ENCODE measurements at regions not wholly inside any gene's neighbourhood (a gene's known extent, or its start where the extent isn't known, plus 50 kb on each side); places are given as distances from the start of the nearest gene placed in this dataset.

GRCh38 chr20:20941468-20941889 lies 164.7 kb downstream of the LINC00237 start:
- Histone ChIP-seq H3K4me1 (ENCODE audit: low read length) (no peaks in the 10 kb centered on the region), H3K27me3 (ENCODE audit: low read depth, low read length) (peaks cover 15% of the 10 kb centered on the region), H3K4me2 (ENCODE audit: low read length) (no peak overlapping the region), H3K9ac (ENCODE audit: low read length) (no peak overlapping the region), H3K79me2 (ENCODE audit: low read length) (no peaks in the 10 kb centered on the region), H3K9me3 (ENCODE audit: insufficient read depth, low read length) (no peaks in the 10 kb centered on the region), H3K27ac (ENCODE audit: low read length) (no peak overlapping the region), H3K36me3 (replicated peaks; ENCODE audit: low read depth, low read length) (no peaks in the 10 kb centered on the region), H4K20me1 (ENCODE audit: insufficient read depth, low read length) (no peaks in the 10 kb centered on the region), H3K4me3 (ENCODE audit: low read length) (no peak overlapping the region), H2AFZ (ENCODE audit: low read depth, low read length) (no peak overlapping the region)
- TF ChIP-seq CTCF (IDR thresholded peaks at IDR 0.05; ENCODE audit: low read depth, low read length): no peak
- no peak for TF ChIP-seq EZH2phosphoT487 (IDR thresholded peaks at IDR 0.05; ENCODE audit: low read depth)

- no peaks in the 10 kb centered on the region for H4K20me1 ChIP-seq (ENCODE audit: insufficient read depth, low read length)
- no peaks in the 10 kb centered on the region for H3K4me1 ChIP-seq (ENCODE audit: low read length)
- H3K79me2 ChIP-seq (ENCODE audit: low read length): no peaks in the 10 kb centered on the region
- H3K4me2 ChIP-seq (ENCODE audit: low read length): no peak overlapping the region
- peaks cover 23% of the 10 kb centered on the region; the same call in 1 of the 2 replicates for H3K27me3 ChIP-seq (ENCODE audit: low read depth, low read length)
- no peak overlapping the region for H3K9ac ChIP-seq (ENCODE audit: low read length)
- TF ChIP-seq CTCF (IDR thresholded peaks at IDR 0.05; ENCODE audit: low read depth, low read length) (no peak), EZH2phosphoT487 (IDR thresholded peaks at IDR 0.05; ENCODE audit: low read depth) (no peak)
- H3K36me3 ChIP-seq (replicated peaks; ENCODE audit: low read depth, low read length): no peaks in the 10 kb centered on the region
- no peak overlapping the region for H3K4me3 ChIP-seq (ENCODE audit: low read length)
- H2AFZ ChIP-seq (ENCODE audit: low read depth, low read length): no peak overlapping the region
- no peaks in the 10 kb centered on the region for H3K9me3 ChIP-seq (ENCODE audit: insufficient read depth, low read length)
- H3K27ac ChIP-seq (ENCODE audit: low read length): no peak overlapping the region
Observed at GRCh38 chr20:20939006-20939405, 167.2 kb downstream of the LINC00237 start.

- Histone ChIP-seq H3K9me3 (ENCODE audit: insufficient read depth, low read length) (no peaks in the 10 kb centered on the region), H3K79me2 (ENCODE audit: low read length) (no peaks in the 10 kb centered on the region), H3K4me2 (ENCODE audit: low read length) (no peak overlapping the region), H3K4me3 (ENCODE audit: low read length) (no peak overlapping the region), H3K4me1 (ENCODE audit: low read length) (no peaks in the 10 kb centered on the region), H2AFZ (ENCODE audit: low read depth, low read length) (no peak overlapping the region), H4K20me1 (ENCODE audit: insufficient read depth, low read length) (no peaks in the 10 kb centered on the region), H3K27me3 (ENCODE audit: low read depth, low read length) (peaks cover 25% of the 10 kb centered on the region; the same call in 1 of the 2 replicates), H3K9ac (ENCODE audit: low read length) (no peak overlapping the region), H3K27ac (ENCODE audit: low read length) (no peak overlapping the region), H3K36me3 (replicated peaks; ENCODE audit: low read depth, low read length) (no peaks in the 10 kb centered on the region)
- TF ChIP-seq CTCF (IDR thresholded peaks at IDR 0.05; ENCODE audit: low read depth, low read length) (no peak), EZH2phosphoT487 (IDR thresholded peaks at IDR 0.05; ENCODE audit: low read depth) (no peak)
Observed at GRCh38 chr20:20938599-20938998, 167.6 kb downstream of the LINC00237 start.

GRCh38 chr20:20938131-20938530 lies 168.0 kb downstream of the LINC00237 start:
- H3K9ac ChIP-seq (ENCODE audit: low read length): no peak overlapping the region
- no peaks in the 10 kb centered on the region for H3K36me3 ChIP-seq (replicated peaks; ENCODE audit: low read depth, low read length)
- H3K4me2 ChIP-seq (ENCODE audit: low read length): no peak overlapping the region
- no peaks in the 10 kb centered on the region for H3K79me2 ChIP-seq (ENCODE audit: low read length)
- H3K9me3 ChIP-seq (ENCODE audit: insufficient read depth, low read length): no peaks in the 10 kb centered on the region
- H4K20me1 ChIP-seq (ENCODE audit: insufficient read depth, low read length): no peaks in the 10 kb centered on the region
- TF ChIP-seq CTCF (IDR thresholded peaks at IDR 0.05; ENCODE audit: low read depth, low read length) (no peak), EZH2phosphoT487 (IDR thresholded peaks at IDR 0.05; ENCODE audit: low read depth) (no peak)
- H3K27ac ChIP-seq (ENCODE audit: low read length): no peak overlapping the region
- H3K27me3 ChIP-seq (ENCODE audit: low read depth, low read length): peaks cover 22% of the 10 kb centered on the region; the same call in 1 of the 2 replicates
- H2AFZ ChIP-seq (ENCODE audit: low read depth, low read length): no peak overlapping the region
- H3K4me1 ChIP-seq (ENCODE audit: low read length): no peaks in the 10 kb centered on the region
- no peak overlapping the region for H3K4me3 ChIP-seq (ENCODE audit: low read length)
